HG03280 (cell line): ENCODE measurements at regions not wholly inside any gene's neighbourhood (a gene's known extent, or its start where the extent isn't known, plus 50 kb on each side); places are given as distances from the start of the nearest gene placed in this dataset.

Experiments
- ATAC-seq: cut with Tn5 transposase; IDR thresholded peaks from one replicate; pipeline ENCODE4 v1.9.1; 2021; ENCODE audit warnings: mild to moderate bottlenecking, moderate library complexity; ENCODE audit not compliant: unreplicated experiment

DNA sequence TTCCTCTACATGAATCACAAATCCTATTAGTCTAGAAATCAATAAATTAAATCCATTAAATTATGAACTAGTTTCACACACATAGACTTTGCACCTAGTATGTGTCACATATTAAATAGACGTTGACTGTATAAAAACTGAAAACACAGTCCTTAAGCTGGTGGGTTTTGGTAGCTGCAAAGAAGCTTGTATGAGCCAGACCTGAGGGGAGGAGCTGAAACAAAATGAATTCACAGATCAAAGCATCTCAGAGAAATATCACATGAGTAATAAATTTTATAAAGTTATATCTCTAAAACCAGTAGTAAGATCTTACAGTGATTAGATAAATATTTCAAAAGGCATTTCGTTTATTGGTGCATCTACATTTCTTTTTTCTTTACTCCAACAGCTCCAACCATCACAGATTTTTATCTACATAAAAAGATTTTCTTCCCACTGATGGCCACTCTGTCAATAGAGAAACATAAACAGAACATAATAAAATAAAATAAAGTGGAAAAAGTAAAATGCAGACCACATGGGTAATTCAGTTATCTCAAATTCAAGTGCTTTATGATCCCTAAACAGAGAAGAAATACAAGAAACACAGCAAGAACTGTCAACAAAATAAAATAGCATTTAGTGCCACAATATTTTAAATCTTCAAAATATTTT lies 420.0 kb upstream of the CYRIA start:
- no peak for ATAC-seq

- ATAC-seq, result no peak
Observed at GRCh38 chr2:17084877-17085276, 419.2 kb upstream of the CYRIA start.

- no peak for ATAC-seq
Observed at GRCh38 chr2:17083902-17084301, 418.3 kb upstream of the CYRIA start.

DNA sequence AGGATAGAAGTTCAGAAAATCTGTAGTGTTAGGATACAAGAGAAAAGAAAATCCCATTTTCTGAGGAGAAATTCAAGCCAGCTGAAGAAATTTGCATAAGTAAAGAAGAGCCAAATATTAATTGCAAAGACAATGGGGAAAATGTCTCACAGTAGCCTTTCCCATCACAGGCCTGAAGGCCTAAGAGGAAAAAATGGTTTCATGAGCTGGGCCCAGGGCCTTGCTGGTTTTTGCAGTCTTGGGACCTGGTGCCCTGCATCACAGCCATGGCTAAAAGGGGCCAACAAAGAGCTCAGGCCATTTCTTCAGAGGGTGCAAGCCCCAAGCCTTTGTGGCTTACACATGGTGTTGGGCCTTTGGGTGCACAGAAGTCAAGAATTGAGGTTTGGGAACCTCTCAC lies 413.6 kb upstream of the CYRIA start:
- ATAC-seq, result no peak

DNA sequence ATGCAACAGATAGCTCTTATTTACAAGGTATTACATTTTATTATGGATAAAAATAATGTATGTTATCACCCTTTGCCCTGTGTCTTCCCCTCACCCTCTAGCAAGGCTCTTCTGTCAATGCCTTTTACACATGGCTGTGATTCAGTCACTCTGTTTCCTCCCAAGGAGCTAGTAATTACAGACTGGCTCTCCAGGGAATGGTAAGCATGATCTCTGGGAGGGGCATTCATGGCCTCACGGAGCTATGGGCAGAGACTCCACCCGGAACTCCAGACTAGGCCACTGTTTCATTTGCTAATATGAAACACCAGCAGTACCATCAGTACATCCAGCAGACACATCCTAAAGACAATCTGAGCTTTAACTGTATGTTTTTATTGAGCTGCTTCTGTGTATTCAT lies 410.9 kb upstream of the CYRIA start:
- no peak for ATAC-seq

- no peak for ATAC-seq
Observed at GRCh38 chr2:17070711-17071110, 405.1 kb upstream of the CYRIA start.

- ATAC-seq, result no peak
Observed at GRCh38 chr2:17069564-17069963, 403.9 kb upstream of the CYRIA start.

DNA sequence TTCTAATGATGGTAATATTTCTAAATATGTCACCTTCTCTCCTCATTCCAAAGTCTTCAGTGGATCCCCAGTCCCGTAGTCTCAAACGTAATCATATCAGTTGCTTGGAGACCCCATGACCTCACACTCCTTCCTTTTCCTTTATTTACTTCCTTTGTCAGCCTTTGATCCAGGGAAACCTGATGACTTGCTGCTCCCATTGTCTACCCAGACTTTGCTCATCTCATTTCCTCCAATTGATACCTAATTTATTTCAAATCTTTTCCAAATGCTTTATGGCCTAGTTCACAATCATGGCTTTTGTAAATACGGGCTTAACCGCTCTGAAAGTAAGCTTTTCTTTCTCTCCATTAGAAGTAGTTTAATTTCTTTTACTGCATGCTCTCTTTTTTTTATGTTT lies 402.4 kb upstream of the CYRIA start:
- no peak for ATAC-seq

DNA sequence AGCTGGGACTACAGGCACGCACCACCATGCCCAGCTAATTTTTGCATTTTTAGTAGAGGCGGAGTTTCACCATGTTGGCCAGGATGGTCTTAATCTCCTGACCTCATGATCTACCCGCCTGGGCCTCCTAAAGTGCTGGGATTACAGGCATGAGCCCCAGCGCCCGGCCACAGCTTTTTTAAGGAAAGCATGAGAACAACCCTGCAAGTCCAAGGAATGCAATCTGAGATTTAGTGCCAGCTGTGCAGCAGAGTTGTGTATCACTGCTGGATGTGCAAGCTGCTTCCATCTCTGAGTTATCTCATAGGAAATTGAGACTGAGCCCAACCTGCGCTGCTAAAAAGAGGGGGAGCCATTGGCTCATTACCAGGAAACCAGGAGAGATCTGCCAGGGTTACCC lies 399.9 kb upstream of the CYRIA start:
- no peak for ATAC-seq

DNA sequence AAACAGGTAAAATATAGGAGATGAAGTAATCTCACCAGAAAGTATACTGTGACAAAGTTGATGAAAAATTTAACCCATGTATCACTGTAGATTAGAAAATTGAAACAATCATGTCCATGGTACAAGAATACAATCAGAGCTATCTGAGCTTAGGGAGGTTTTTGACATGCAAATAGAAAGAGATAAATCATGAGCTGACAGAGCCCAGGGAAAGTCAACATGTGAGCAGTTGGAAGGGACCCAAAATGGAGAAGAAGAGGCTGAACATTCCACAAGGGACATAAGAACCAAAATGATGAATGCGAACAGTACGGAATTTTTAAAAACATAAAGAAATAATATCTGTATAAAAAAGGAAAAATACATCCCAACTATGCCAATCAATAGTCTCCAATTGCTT lies 395.4 kb upstream of the CYRIA start:
- ATAC-seq, result no peak

DNA sequence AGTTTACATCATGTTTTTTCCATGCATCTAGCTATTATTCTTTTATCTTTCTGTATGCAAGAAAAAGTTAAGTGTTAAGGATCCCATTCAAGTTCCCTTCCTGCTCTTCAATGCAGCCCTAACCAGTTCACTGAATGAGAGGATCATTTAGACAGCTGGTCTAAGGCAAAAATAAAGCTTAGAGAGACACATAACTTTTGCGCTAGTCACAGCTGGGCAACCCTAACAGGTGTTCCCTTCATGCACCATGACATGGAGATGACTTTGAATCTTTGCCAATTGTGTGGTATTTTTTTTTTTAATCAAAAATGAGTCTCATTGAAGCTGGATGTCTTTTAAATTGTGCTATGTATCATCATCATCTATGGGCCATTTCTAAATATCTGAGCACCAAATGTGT lies 393.8 kb upstream of the CYRIA start:
- no peak for ATAC-seq

DNA sequence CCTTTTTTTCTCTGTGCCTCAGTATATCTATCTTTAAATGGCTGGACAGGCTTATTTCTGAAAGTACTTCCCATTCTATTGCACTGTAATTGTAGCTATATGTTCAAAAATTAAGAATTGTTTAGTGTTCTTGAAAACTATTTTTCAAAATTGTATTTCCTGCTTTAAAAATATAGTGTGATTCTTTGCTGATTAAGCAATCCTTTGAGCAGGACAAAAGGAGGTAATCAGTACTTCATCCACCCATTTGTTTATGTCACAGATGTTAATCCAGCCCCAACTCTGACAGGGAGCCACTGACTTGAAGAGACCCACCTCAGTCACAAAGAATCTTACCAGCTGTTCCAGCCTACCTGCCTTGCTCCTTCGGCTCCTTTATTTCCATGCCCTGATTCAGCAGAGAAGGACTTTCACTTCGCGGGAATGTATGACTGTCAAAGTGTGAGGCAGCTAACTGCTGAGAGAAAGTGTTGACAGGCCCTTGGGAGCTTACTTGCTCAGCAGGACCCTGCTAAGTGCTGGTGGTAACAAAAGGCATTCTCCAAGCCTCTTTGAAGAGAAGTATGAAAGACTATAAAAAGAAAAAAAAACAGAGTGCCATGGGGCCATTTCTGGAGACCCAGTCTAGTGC lies 393.3 kb upstream of the CYRIA start:
- no peak for ATAC-seq

GRCh38 chr2:17057109-17058017 lies 391.7 kb upstream of the CYRIA start:
- no peak for ATAC-seq

DNA sequence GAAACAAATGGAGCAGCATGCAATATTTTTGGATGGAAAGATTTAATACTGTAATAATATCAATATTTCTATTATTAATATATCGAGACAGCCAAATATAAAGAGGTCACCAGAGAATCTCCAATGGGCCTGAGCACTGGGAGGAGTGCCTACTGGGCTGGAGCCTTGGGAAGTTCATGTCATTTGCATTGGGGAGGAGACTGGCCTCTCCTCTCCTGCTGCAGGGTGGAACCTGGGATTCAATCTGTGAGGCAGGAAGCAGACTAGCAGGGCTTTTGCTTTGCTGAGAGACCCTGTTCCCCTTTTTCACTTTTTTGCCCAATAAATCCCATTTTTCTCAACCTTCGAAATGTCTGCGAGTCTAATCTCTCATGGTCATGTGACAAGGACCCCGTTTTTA lies 390.6 kb upstream of the CYRIA start:
- no peak for ATAC-seq

GRCh38 chr2:17052001-17052400 lies 386.4 kb upstream of the CYRIA start:
- no peak for ATAC-seq

GRCh38 chr2:17051538-17051937 lies 385.9 kb upstream of the CYRIA start:
- no peak for ATAC-seq

DNA sequence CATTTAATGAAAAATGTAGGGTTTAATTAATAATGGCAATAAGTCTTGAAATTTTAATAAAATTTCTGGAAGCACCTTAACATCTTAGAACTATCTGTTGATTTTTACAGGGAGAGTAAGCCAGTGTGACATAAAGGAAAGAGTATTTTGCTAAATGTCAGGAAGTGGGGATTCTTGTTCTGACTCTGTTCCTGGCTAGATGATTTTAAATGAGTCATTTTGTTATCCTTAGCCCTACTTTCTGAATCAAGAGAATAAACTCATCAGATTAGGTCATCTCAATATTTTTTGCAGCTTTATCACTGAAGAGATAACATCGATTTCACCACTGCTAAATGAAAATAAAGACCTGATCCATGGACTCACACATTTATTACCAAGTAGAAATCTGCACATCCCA lies 377.5 kb upstream of the CYRIA start:
- ATAC-seq, result no peak

- ATAC-seq, result no peak
Observed at GRCh38 chr2:17036361-17036760, 370.7 kb upstream of the CYRIA start.

DNA sequence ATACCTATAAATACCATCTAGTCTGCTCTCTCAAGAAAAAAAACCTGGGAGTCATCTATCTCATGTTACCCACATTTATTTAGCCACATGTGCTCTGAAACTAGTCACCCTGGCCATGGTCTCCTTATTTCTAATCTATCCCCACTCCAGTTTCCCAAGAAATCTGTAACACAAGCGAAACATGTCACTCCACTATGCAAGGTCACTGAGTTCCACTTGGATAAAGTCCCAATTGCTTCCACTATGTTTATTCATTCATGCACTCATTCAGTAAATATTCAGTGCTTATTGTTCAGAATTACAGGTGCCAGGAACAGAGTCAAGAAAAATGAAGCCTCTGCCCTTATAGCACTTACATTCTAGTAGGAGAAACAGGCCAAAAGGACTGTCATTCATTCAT lies 369.4 kb upstream of the CYRIA start:
- no peak for ATAC-seq

- ATAC-seq, result no peak
Observed at GRCh38 chr2:17030047-17030446, 364.4 kb upstream of the CYRIA start.

DNA sequence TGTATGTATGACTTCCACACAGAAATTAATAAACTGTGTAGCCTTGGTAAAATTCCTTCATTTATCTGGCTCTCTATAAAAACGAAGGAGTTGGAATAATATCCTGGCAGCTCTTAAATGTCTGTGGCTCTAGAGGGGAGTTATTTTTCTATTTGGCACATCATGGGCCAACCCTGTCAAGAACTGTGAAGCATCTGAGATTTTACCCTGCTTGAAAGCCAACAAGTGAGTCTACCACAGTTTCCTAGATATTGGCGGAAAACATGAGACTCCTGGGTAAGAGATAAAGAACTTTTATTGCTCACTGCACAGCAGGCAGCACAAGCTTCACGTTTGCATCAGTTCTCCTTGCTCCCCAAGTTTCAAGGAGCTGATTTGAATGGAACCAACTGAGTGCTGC lies 346.7 kb upstream of the CYRIA start:
- no peak for ATAC-seq

DNA sequence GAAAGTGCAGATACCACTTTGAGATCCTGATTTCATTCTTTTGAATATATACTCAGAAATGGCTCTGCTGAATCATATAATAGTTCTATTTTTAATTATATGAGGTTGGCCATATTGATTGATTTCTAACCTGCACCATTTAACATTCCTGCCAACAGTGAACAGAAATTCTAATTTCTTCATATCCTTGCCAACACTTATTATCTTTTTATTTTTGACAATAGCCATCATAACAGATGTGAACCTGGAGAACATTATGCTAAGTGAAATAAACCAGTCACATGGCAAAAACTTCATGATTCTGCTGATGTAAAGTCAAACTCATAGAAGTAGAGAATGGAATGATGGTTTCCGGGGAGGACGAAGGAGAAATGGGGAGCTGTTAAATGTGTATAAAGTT lies 344.5 kb upstream of the CYRIA start:
- no peak for ATAC-seq
